IPS-15b (cell line): ENCODE measurements at regions not wholly inside any gene's neighbourhood (a gene's known extent, or its start where the extent isn't known, plus 50 kb on each side); places are given as distances from the start of the nearest gene placed in this dataset.

Source experiments
- H3K27me3 ChIP-seq: one replicate; pipeline ENCODE4 v1.6.1; 2013; ENCODE audit warnings: low read length; ENCODE audit not compliant: control insufficient read depth, insufficient read depth
- H3K36me3 ChIP-seq: one replicate; pipeline ENCODE4 v1.6.1; 2013; ENCODE audit warnings: low read length; ENCODE audit not compliant: control insufficient read depth, insufficient read depth
- H3K4me1 ChIP-seq: one replicate; pipeline ENCODE4 v1.6.1; 2013; ENCODE audit warnings: mild to moderate bottlenecking, low read length; ENCODE audit not compliant: control insufficient read depth, insufficient read depth
- H3K4me3 ChIP-seq: one replicate; pipeline ENCODE4 v1.5.1; 2013; ENCODE audit warnings: low read depth, low read length
- H3K9ac ChIP-seq: one replicate; pipeline ENCODE4 v1.6.1; 2013; ENCODE audit warnings: low read depth, mild to moderate bottlenecking, low read length
- H3K9me3 ChIP-seq: one replicate; pipeline ENCODE4 v1.6.1; 2013; ENCODE audit warnings: mild to moderate bottlenecking, low read length; ENCODE audit not compliant: control insufficient read depth, insufficient read depth

GRCh38 chr21:28154121-28154520 lies 838.6 kb downstream of the LTN1 start:
- no peak overlapping the region for H3K9ac ChIP-seq
- no peak overlapping the region for H3K4me3 ChIP-seq
- H3K36me3 ChIP-seq, result no peaks in the 10 kb centered on the region

GRCh38 chr21:28152732-28153131 lies 839.9 kb downstream of the LTN1 start:
- Histone ChIP-seq H3K4me3 (no peak overlapping the region), H3K36me3 (no peaks in the 10 kb centered on the region), H3K9ac (no peak overlapping the region), H3K27me3 (no peaks in the 10 kb centered on the region), H3K9me3 (no peaks in the 10 kb centered on the region), H3K4me1 (no peaks in the 10 kb centered on the region)

More at GRCh38 chr21:28154121-28154520, 838.6 kb downstream of the LTN1 start:
- H3K9me3 ChIP-seq, result no peaks in the 10 kb centered on the region
- H3K27me3 ChIP-seq, result no peaks in the 10 kb centered on the region
- no peaks in the 10 kb centered on the region for H3K4me1 ChIP-seq

- Histone ChIP-seq H3K9me3 (no peaks in the 10 kb centered on the region), H3K4me3 (no peak overlapping the region)
Measured at GRCh38 chr21:28151758-28152157, 840.9 kb downstream of the LTN1 start.

DNA sequence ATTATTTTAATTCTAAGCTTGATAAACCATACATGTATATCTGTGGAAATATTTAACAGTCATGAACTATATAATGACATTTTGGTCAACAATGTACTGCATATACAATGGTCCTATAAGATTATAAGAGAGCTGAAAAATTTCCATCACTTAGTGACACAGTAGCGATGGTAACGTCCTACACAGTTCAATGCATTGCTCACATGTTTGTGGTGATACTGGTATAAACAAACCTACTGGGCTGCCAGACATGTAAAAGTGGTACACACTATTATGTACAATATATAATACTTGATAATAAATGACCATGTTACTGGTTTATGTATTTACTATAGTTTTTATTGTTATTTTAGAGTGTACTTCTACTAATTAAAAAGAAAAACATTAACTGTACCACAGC lies 841.9 kb downstream of the LTN1 start:
- Histone ChIP-seq H3K36me3 (no peaks in the 10 kb centered on the region), H3K4me1 (no peaks in the 10 kb centered on the region), H3K27me3 (no peaks in the 10 kb centered on the region), H3K9ac (no peak overlapping the region), H3K9me3 (no peaks in the 10 kb centered on the region), H3K4me3 (no peak overlapping the region)

More at GRCh38 chr21:28151758-28152157, 840.9 kb downstream of the LTN1 start:
- H3K27me3 ChIP-seq, result no peaks in the 10 kb centered on the region
- no peaks in the 10 kb centered on the region for H3K4me1 ChIP-seq
- H3K36me3 ChIP-seq, result no peaks in the 10 kb centered on the region
- no peak overlapping the region for H3K9ac ChIP-seq

- Histone ChIP-seq H3K4me3 (no peak overlapping the region), H3K9ac (no peak overlapping the region), H3K36me3 (no peaks in the 10 kb centered on the region), H3K9me3 (no peaks in the 10 kb centered on the region), H3K4me1 (no peaks in the 10 kb centered on the region), H3K27me3 (no peaks in the 10 kb centered on the region)
Measured at GRCh38 chr21:28148400-28149064, 844.1 kb downstream of the LTN1 start.

- no peaks in the 10 kb centered on the region for H3K36me3 ChIP-seq
- no peaks in the 10 kb centered on the region for H3K9me3 ChIP-seq
- no peak overlapping the region for H3K9ac ChIP-seq
- H3K4me3 ChIP-seq, result no peak overlapping the region
- H3K27me3 ChIP-seq, result no peaks in the 10 kb centered on the region
- peaks cover 2% of the 10 kb centered on the region for H3K4me1 ChIP-seq
Measured at GRCh38 chr21:28144653-28145052, 848.0 kb downstream of the LTN1 start.

DNA sequence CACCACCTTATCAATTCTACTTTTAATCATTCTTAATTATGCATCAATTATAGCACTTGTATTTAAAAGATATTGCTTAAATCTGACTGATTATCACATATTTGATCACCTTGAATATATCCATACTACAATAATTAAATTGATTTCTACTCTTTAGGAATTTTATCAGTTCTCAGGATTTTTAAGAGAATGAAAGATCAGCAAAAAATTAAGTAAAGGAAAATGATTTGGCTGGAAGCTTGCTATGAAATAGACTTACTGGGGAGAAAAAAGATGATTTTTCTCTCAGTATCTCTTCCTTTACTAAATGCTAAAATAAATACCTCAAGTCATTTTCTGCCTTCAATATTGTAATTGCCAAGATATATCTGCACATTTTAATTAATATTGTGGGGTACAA lies 848.6 kb downstream of the LTN1 start:
- Histone ChIP-seq H3K9ac (no peak overlapping the region), H3K4me3 (no peak overlapping the region), H3K9me3 (no peaks in the 10 kb centered on the region), H3K36me3 (no peaks in the 10 kb centered on the region), H3K4me1 (peaks cover 2% of the 10 kb centered on the region), H3K27me3 (no peaks in the 10 kb centered on the region)

DNA sequence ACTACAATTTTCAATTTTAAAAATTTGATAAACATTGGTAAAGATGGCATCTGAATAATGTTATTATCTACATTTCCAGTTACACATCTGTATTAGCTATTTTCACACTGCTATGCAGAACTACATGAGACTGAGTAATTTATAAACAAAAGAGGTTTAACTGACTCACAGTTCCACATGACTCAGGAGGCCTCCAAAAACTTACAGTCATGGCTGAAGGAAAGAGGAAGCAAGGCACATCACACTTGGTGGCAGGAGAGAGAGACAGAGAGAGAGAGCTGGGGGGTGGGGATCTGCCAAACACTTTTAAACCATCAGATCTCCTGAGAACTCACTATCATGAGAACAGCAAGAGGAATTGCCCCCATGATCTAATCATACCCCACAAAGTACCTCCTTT lies 850.0 kb downstream of the LTN1 start:
- peaks cover 2% of the 10 kb centered on the region for H3K4me1 ChIP-seq
- no peak overlapping the region for H3K9ac ChIP-seq
- no peaks in the 10 kb centered on the region for H3K27me3 ChIP-seq
- no peaks in the 10 kb centered on the region for H3K9me3 ChIP-seq
- H3K4me3 ChIP-seq, result no peak overlapping the region
- H3K36me3 ChIP-seq, result no peaks in the 10 kb centered on the region

- Histone ChIP-seq H3K4me1 (peaks cover 2% of the 10 kb centered on the region), H3K9me3 (no peaks in the 10 kb centered on the region), H3K4me3 (no peak overlapping the region), H3K9ac (no peak overlapping the region), H3K27me3 (no peaks in the 10 kb centered on the region), H3K36me3 (no peaks in the 10 kb centered on the region)
Measured at GRCh38 chr21:28138272-28138671, 854.4 kb downstream of the LTN1 start.

- H3K4me1 ChIP-seq, result no peaks in the 10 kb centered on the region
- no peaks in the 10 kb centered on the region for H3K9me3 ChIP-seq
- no peak overlapping the region for H3K9ac ChIP-seq
- H3K36me3 ChIP-seq, result no peaks in the 10 kb centered on the region
- H3K4me3 ChIP-seq, result no peak overlapping the region
- H3K27me3 ChIP-seq, result no peaks in the 10 kb centered on the region
Measured at GRCh38 chr21:28136656-28137255, 855.9 kb downstream of the LTN1 start.

- peaks cover 7% of the 10 kb centered on the region for H3K9me3 ChIP-seq
- H3K36me3 ChIP-seq, result no peaks in the 10 kb centered on the region
- no peak overlapping the region for H3K9ac ChIP-seq
- H3K4me1 ChIP-seq, result no peaks in the 10 kb centered on the region
- H3K27me3 ChIP-seq, result no peaks in the 10 kb centered on the region
- no peak overlapping the region for H3K4me3 ChIP-seq
Measured at GRCh38 chr21:28135646-28136045, 857.0 kb downstream of the LTN1 start.

DNA sequence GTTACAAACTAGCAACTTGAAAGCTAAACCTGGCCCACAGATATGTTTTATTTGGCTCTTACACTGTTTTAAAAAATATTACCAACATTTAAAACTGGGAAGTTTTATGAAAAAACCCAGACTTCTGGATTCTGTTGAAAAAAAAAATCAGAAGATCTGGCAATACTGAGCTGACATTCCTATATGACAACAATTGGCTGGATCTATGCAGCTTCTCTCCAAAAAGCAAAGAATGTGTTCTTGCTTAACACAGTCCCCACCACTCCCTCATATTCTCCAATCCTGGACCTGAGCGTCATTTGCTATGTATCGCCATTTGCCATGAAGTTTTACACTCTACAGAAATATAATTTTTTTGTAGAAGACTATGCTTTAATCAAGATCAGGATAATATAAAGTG lies 859.6 kb downstream of the LTN1 start:
- Histone ChIP-seq H3K9me3 (peaks cover 7% of the 10 kb centered on the region), H3K4me3 (no peak overlapping the region), H3K9ac (no peak overlapping the region), H3K4me1 (no peaks in the 10 kb centered on the region), H3K36me3 (no peaks in the 10 kb centered on the region), H3K27me3 (no peaks in the 10 kb centered on the region)
